IPS-15b (cell line): ENCODE measurements at regions not wholly inside any gene's neighbourhood (a gene's known extent, or its start where the extent isn't known, plus 50 kb on each side); places are given as distances from the start of the nearest gene placed in this dataset.

ENCODE experiments used
- H3K27me3 ChIP-seq: one replicate; pipeline ENCODE4 v1.6.1; 2013; ENCODE audit warnings: low read length; ENCODE audit not compliant: control insufficient read depth, insufficient read depth
- H3K36me3 ChIP-seq: one replicate; pipeline ENCODE4 v1.6.1; 2013; ENCODE audit warnings: low read length; ENCODE audit not compliant: control insufficient read depth, insufficient read depth
- H3K4me1 ChIP-seq: one replicate; pipeline ENCODE4 v1.6.1; 2013; ENCODE audit warnings: mild to moderate bottlenecking, low read length; ENCODE audit not compliant: control insufficient read depth, insufficient read depth
- H3K4me3 ChIP-seq: one replicate; pipeline ENCODE4 v1.5.1; 2013; ENCODE audit warnings: low read depth, low read length
- H3K9ac ChIP-seq: one replicate; pipeline ENCODE4 v1.6.1; 2013; ENCODE audit warnings: low read depth, mild to moderate bottlenecking, low read length
- H3K9me3 ChIP-seq: one replicate; pipeline ENCODE4 v1.6.1; 2013; ENCODE audit warnings: mild to moderate bottlenecking, low read length; ENCODE audit not compliant: control insufficient read depth, insufficient read depth

- H3K9me3 ChIP-seq, result no peaks in the 10 kb centered on the region
- no peaks in the 10 kb centered on the region for H3K4me1 ChIP-seq
- no peak overlapping the region for H3K4me3 ChIP-seq
- no peaks in the 10 kb centered on the region for H3K36me3 ChIP-seq
- no peak overlapping the region for H3K9ac ChIP-seq
- no peaks in the 10 kb centered on the region for H3K27me3 ChIP-seq
These were observed 83.6 kb upstream of the TTC29 start for GRCh38 chr4:147029296-147029695.

GRCh38 chr4:147034372-147034771, 88.7 kb upstream of the TTC29 start:
- Histone ChIP-seq H3K4me3 (no peak overlapping the region), H3K9me3 (no peaks in the 10 kb centered on the region), H3K27me3 (no peaks in the 10 kb centered on the region), H3K4me1 (no peaks in the 10 kb centered on the region), H3K9ac (no peak overlapping the region), H3K36me3 (no peaks in the 10 kb centered on the region)

- Histone ChIP-seq H3K27me3 (no peaks in the 10 kb centered on the region), H3K9ac (no peak overlapping the region), H3K4me3 (no peak overlapping the region), H3K9me3 (no peaks in the 10 kb centered on the region), H3K4me1 (no peaks in the 10 kb centered on the region), H3K36me3 (no peaks in the 10 kb centered on the region)
These were observed 91.4 kb upstream of the TTC29 start for GRCh38 chr4:147037069-147037468.

- H3K27me3 ChIP-seq, result no peaks in the 10 kb centered on the region
- H3K9me3 ChIP-seq, result no peaks in the 10 kb centered on the region
- no peaks in the 10 kb centered on the region for H3K36me3 ChIP-seq
- H3K9ac ChIP-seq, result no peak overlapping the region
- no peaks in the 10 kb centered on the region for H3K4me1 ChIP-seq
- no peak overlapping the region for H3K4me3 ChIP-seq
These were observed 94.4 kb upstream of the TTC29 start for GRCh38 chr4:147039976-147040575.

- no peak overlapping the region for H3K9ac ChIP-seq
- H3K27me3 ChIP-seq, result no peaks in the 10 kb centered on the region
- no peaks in the 10 kb centered on the region for H3K4me1 ChIP-seq
- no peak overlapping the region for H3K4me3 ChIP-seq
- H3K9me3 ChIP-seq, result no peaks in the 10 kb centered on the region
- H3K36me3 ChIP-seq, result no peaks in the 10 kb centered on the region
These were observed 95.2 kb upstream of the TTC29 start for GRCh38 chr4:147040874-147041273.

- Histone ChIP-seq H3K9me3 (no peaks in the 10 kb centered on the region), H3K9ac (no peak overlapping the region), H3K4me3 (no peak overlapping the region), H3K4me1 (no peaks in the 10 kb centered on the region), H3K27me3 (no peaks in the 10 kb centered on the region), H3K36me3 (no peaks in the 10 kb centered on the region)
These were observed 95.7 kb upstream of the TTC29 start for GRCh38 chr4:147041376-147041775.

- H3K9ac ChIP-seq, result no peak overlapping the region
- H3K36me3 ChIP-seq, result no peaks in the 10 kb centered on the region
- H3K4me3 ChIP-seq, result no peak overlapping the region
- no peaks in the 10 kb centered on the region for H3K4me1 ChIP-seq
- H3K27me3 ChIP-seq, result no peaks in the 10 kb centered on the region
- no peaks in the 10 kb centered on the region for H3K9me3 ChIP-seq
These were observed 96.4 kb upstream of the TTC29 start for GRCh38 chr4:147042046-147042445.

GRCh38 chr4:147044241-147044640, 98.6 kb upstream of the TTC29 start:
- no peak overlapping the region for H3K4me3 ChIP-seq
- H3K9ac ChIP-seq, result no peak overlapping the region
- no peaks in the 10 kb centered on the region for H3K4me1 ChIP-seq
- no peaks in the 10 kb centered on the region for H3K27me3 ChIP-seq
- H3K9me3 ChIP-seq, result no peaks in the 10 kb centered on the region
- H3K36me3 ChIP-seq, result no peaks in the 10 kb centered on the region

- no peaks in the 10 kb centered on the region for H3K4me1 ChIP-seq
- H3K9ac ChIP-seq, result no peak overlapping the region
- H3K36me3 ChIP-seq, result no peaks in the 10 kb centered on the region
- H3K9me3 ChIP-seq, result no peaks in the 10 kb centered on the region
- H3K4me3 ChIP-seq, result no peak overlapping the region
- no peaks in the 10 kb centered on the region for H3K27me3 ChIP-seq
These were observed 104.3 kb upstream of the TTC29 start for GRCh38 chr4:147049946-147050345.

GRCh38 chr4:147050356-147050765, 104.7 kb upstream of the TTC29 start:
- Histone ChIP-seq H3K9me3 (no peaks in the 10 kb centered on the region), H3K27me3 (no peaks in the 10 kb centered on the region), H3K4me1 (no peaks in the 10 kb centered on the region), H3K9ac (no peak overlapping the region), H3K4me3 (no peak overlapping the region), H3K36me3 (no peaks in the 10 kb centered on the region)

GRCh38 chr4:147052361-147052760, 106.7 kb upstream of the TTC29 start:
- no peaks in the 10 kb centered on the region for H3K36me3 ChIP-seq
- no peaks in the 10 kb centered on the region for H3K4me1 ChIP-seq
- no peak overlapping the region for H3K9ac ChIP-seq

GRCh38 chr4:147054228-147054872, 108.7 kb upstream of the TTC29 start:
- H3K4me3 ChIP-seq, result no peak overlapping the region
- no peak overlapping the region for H3K9ac ChIP-seq
- H3K4me1 ChIP-seq, result peaks cover 4% of the 10 kb centered on the region
- H3K27me3 ChIP-seq, result no peaks in the 10 kb centered on the region
- no peaks in the 10 kb centered on the region for H3K36me3 ChIP-seq
- no peaks in the 10 kb centered on the region for H3K9me3 ChIP-seq

More at GRCh38 chr4:147052361-147052760, 106.7 kb upstream of the TTC29 start:
- no peak overlapping the region for H3K4me3 ChIP-seq
- no peaks in the 10 kb centered on the region for H3K27me3 ChIP-seq
- H3K9me3 ChIP-seq, result no peaks in the 10 kb centered on the region
